DOHH2 (cell line): ENCODE measurements at regions not wholly inside any gene's neighbourhood (a gene's known extent, or its start where the extent isn't known, plus 50 kb on each side); places are given as distances from the start of the nearest gene placed in this dataset.
"Not testable (repeated sequence)": the region's sequence is repeated elsewhere in the genome, so short reads cannot be mapped to it uniquely, and the experiment has no call there.

Experiments used
- CTCF ChIP-seq: fragments of 200-600 bp; sonication (generic); IDR thresholded peaks from one replicate; pipeline ENCODE4 v1.5.1; 2014; ENCODE audit warnings: antibody characterized with exemption, mild to moderate bottlenecking, low read depth, low read length; ENCODE audit not compliant: poor library complexity, severe bottlenecking
- EZH2phosphoT487 ChIP-seq: fragments of 200-600 bp; sonication (generic); IDR thresholded peaks from 2 replicates; pipeline ENCODE4 v1.6.1; 2017; ENCODE audit warnings: borderline replicate concordance, mild to moderate bottlenecking, antibody characterized with exemption, low read length, moderate library complexity, mixed read lengths

GRCh38 chr16:88169831-88170165 is 213.0 kb upstream of the ZNF469 start:
- TF ChIP-seq EZH2phosphoT487, CTCF: not testable (repeated sequence)
